PC-9 (cell line): ENCODE measurements at regions not wholly inside any gene's neighbourhood (a gene's known extent, or its start where the extent isn't known, plus 50 kb on each side); places are given as distances from the start of the nearest gene placed in this dataset.

Experiments used
- BruUV-seq: library from RNA; stranded (reverse); fragments of 400-500 nt; replicated peaks from 2 replicates; lab custom pipeline; 2021; lab: Mats Ljungman, UMichigan
- CTCF ChIA-PET: fragments of 300-600 bp; sonication (Branson Sonifier 250); formaldehyde crosslinking; loops from one replicate; lab custom pipeline; 2022; ENCODE audit warnings: antibody characterized with exemption; lab: Charles Lee
- POLR2A ChIA-PET: fragments of 300-600 bp; sonication (Branson Sonifier 250); formaldehyde crosslinking; loops from one replicate; lab custom pipeline; 2022; ENCODE audit warnings: antibody characterized with exemption; ENCODE audit not compliant: unreplicated experiment; lab: Charles Lee
- DNase-seq, 2 experiments: peaks; one replicate each; pipeline versions ENCODE4 v3.0.0 to v3.0.0-alpha.2; 2015 to 2022; ENCODE audit warnings: mixed read lengths in 1 of 2
- H2AFZ ChIP-seq: fragments of 200-600 bp; sonication (generic); 2 replicates; pipeline ENCODE4 v1.8.1; 2017; ENCODE audit warnings: antibody characterized with exemption
- H3F3A ChIP-seq: fragments of 200-600 bp; sonication (generic); 2 replicates; pipeline ENCODE4 v1.8.1; 2017; ENCODE audit warnings: antibody characterized with exemption, mild to moderate bottlenecking, low read depth; ENCODE audit not compliant: insufficient read depth
- H3K27ac ChIP-seq: fragments of 200-600 bp; sonication (generic); 2 replicates; pipeline ENCODE4 v1.6.1; 2016; ENCODE audit warnings: mixed run types
- H3K27me3 ChIP-seq: fragments of 200-600 bp; sonication (generic); 2 replicates; pipeline ENCODE4 v1.6.1; 2016; ENCODE audit warnings: low read depth, mixed run types; ENCODE audit not compliant: insufficient read depth
- H3K36me3 ChIP-seq: fragments of 200-600 bp; sonication (generic); 2 replicates; pipeline ENCODE4 v1.6.1; 2016; ENCODE audit warnings: low read depth, mixed run types
- H3K4me1 ChIP-seq: fragments of 200-600 bp; sonication (generic); replicated peaks from 2 replicates; pipeline ENCODE4 v1.6.1; 2016; ENCODE audit warnings: mixed run types; ENCODE audit not compliant: insufficient read depth
- H3K4me2 ChIP-seq: fragments of 200-600 bp; sonication (generic); 2 replicates; pipeline ENCODE4 v1.6.1; 2017; ENCODE audit warnings: mixed run types
- H3K4me3 ChIP-seq: fragments of 200-600 bp; sonication (generic); 2 replicates; pipeline ENCODE4 v1.6.1; 2016; ENCODE audit warnings: mixed run types
- H3K79me2 ChIP-seq: fragments of 200-600 bp; sonication (generic); 2 replicates; pipeline ENCODE4 v1.6.1; 2017; ENCODE audit warnings: low read depth, mixed run types
- H3K9me2 ChIP-seq: fragments of 200-600 bp; sonication (generic); 2 replicates; pipeline ENCODE4 v1.8.1; 2017; ENCODE audit warnings: mild to moderate bottlenecking; ENCODE audit not compliant: insufficient read depth
- H3K9me3 ChIP-seq: fragments of 200-600 bp; sonication (generic); 2 replicates; pipeline ENCODE4 v1.8.1; 2016; ENCODE audit warnings: low read depth; ENCODE audit not compliant: insufficient read depth
- H4K20me1 ChIP-seq: fragments of 200-600 bp; sonication (generic); 2 replicates; pipeline ENCODE4 v1.8.1; 2017; ENCODE audit not compliant: insufficient read depth
- EZH2 ChIP-seq: fragments of 200-600 bp; sonication (generic); IDR thresholded peaks from 2 replicates; pipeline ENCODE4 v1.8.0; 2017; ENCODE audit warnings: antibody characterized with exemption, low read depth
- intact Hi-C: fragments of 100-400 bp; cut with micrococcal nuclease; formaldehyde crosslinking; loops from one replicate; pipeline ENCODE4 v1.10.0; 2022; ENCODE audit not compliant: unreplicated experiment
- TF ChIP-seq, protein P1 (sequence below): fragments of 200-600 bp; sonication (generic); conservative IDR thresholded peaks from 2 replicates; pipeline ENCODE4 v1.6.1; 2017; ENCODE audit warnings: mixed run types, antibody characterized with exemption, mild to moderate bottlenecking, moderate library complexity

DNA sequence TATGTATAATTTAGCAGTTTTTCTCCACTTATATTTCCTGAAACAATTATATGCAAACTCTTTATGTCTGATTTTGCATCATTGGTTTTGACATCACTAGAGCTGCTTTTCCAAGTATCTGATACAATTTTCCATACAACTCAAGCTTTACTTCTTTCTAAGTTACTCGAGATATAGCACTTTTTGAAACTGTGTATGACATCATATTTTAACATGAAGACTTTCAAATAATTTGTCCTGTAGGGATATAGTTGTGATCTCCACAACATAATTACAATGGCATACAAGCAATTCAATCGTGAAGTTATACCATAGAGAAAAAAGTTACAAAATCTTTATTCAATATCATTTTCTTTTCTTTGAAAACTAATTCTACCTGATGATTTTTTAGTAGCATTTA, 173.0 kb downstream of the LEPR start:
- Histone ChIP-seq H3F3A (no peaks in the 10 kb centered on the region), H3K9me3 (no peaks in the 10 kb centered on the region), H3K36me3 (no peaks in the 10 kb centered on the region), H3K9me2 (no peaks in the 10 kb centered on the region), H3K4me1 (no peaks in the 10 kb centered on the region), H3K79me2 (no peaks in the 10 kb centered on the region), H2AFZ (no peak overlapping the region), H3K27me3 (no peaks in the 10 kb centered on the region), H3K4me2 (no peak overlapping the region), H3K27ac (no peak overlapping the region), H4K20me1 (no peaks in the 10 kb centered on the region), H3K4me3 (no peak overlapping the region)
- intact Hi-C loops, result no loop called here
- no peak for DNase-seq
- no TSS peak for BruUV-seq
- CTCF ChIA-PET, result interaction anchor here (0.7 kb wide), 1 partner anchor 94 kb away, joined by 3 read pairs; no protein-coding TSS in a partner anchor
- TF ChIP-seq, protein P1, sequence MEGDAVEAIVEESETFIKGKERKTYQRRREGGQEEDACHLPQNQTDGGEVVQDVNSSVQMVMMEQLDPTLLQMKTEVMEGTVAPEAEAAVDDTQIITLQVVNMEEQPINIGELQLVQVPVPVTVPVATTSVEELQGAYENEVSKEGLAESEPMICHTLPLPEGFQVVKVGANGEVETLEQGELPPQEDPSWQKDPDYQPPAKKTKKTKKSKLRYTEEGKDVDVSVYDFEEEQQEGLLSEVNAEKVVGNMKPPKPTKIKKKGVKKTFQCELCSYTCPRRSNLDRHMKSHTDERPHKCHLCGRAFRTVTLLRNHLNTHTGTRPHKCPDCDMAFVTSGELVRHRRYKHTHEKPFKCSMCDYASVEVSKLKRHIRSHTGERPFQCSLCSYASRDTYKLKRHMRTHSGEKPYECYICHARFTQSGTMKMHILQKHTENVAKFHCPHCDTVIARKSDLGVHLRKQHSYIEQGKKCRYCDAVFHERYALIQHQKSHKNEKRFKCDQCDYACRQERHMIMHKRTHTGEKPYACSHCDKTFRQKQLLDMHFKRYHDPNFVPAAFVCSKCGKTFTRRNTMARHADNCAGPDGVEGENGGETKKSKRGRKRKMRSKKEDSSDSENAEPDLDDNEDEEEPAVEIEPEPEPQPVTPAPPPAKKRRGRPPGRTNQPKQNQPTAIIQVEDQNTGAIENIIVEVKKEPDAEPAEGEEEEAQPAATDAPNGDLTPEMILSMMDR, result no peak
- no peak for TF ChIP-seq EZH2
- POLR2A ChIA-PET, result no interaction called here

GRCh38 chr1:65595724-65596123, 175.3 kb downstream of the LEPR start:
- ChIA-PET POLR2A (interaction anchor here (0.6 kb wide), 1 partner anchor 119 kb away, joined by 4 read pairs; no protein-coding TSS in a partner anchor), CTCF (no interaction called here)
- H3K4me3 ChIP-seq, result no peak overlapping the region
- TF ChIP-seq, protein P1, result no peak
- no peak for TF ChIP-seq EZH2
- H3F3A ChIP-seq, result no peaks in the 10 kb centered on the region
- intact Hi-C loops, result no loop called here
- H3K4me2 ChIP-seq, result no peak overlapping the region
- H3K27me3 ChIP-seq, result no peaks in the 10 kb centered on the region
- no peaks in the 10 kb centered on the region for H3K36me3 ChIP-seq
- H3K9me3 ChIP-seq, result no peaks in the 10 kb centered on the region
- H3K79me2 ChIP-seq, result no peaks in the 10 kb centered on the region
- BruUV-seq, result no TSS peak
- DNase-seq, result no peak
- H3K9me2 ChIP-seq, result no peaks in the 10 kb centered on the region
- H3K27ac ChIP-seq, result no peak overlapping the region
- H3K4me1 ChIP-seq, result no peaks in the 10 kb centered on the region
- no peak overlapping the region for H2AFZ ChIP-seq
- no peaks in the 10 kb centered on the region for H4K20me1 ChIP-seq

GRCh38 chr1:65596768-65597167, 176.3 kb downstream of the LEPR start:
- no peaks in the 10 kb centered on the region for H3K4me1 ChIP-seq
- no peaks in the 10 kb centered on the region for H3F3A ChIP-seq
- H3K4me3 ChIP-seq, result no peak overlapping the region
- no peaks in the 10 kb centered on the region for H3K36me3 ChIP-seq
- BruUV-seq, result no TSS peak
- DNase-seq, result no peak
- ChIA-PET POLR2A (no interaction called here), CTCF (no interaction called here)
- H3K9me3 ChIP-seq, result no peaks in the 10 kb centered on the region
- H3K4me2 ChIP-seq, result no peak overlapping the region
- TF ChIP-seq EZH2, result no peak
- TF ChIP-seq, protein P1, result no peak
- no peaks in the 10 kb centered on the region for H3K9me2 ChIP-seq
- no peak overlapping the region for H3K27ac ChIP-seq
- H3K27me3 ChIP-seq, result no peaks in the 10 kb centered on the region
- intact Hi-C loops, result no loop called here
- H4K20me1 ChIP-seq, result no peaks in the 10 kb centered on the region
- no peak overlapping the region for H2AFZ ChIP-seq
- no peaks in the 10 kb centered on the region for H3K79me2 ChIP-seq
